Transverse colon (tissue), 4 donors: ENCODE measurements at regions not wholly inside any gene's neighbourhood (a gene's known extent, or its start where the extent isn't known, plus 50 kb on each side); places are given as distances from the start of the nearest gene placed in this dataset.
A peak's percentile ranks its signal among the peaks of the same experiment; 100 is the strongest.

Experiments
- DNase-seq: peaks from one replicate; pipeline ENCODE4 v3.0.0-alpha.2; 2019
- H3K27ac ChIP-seq, 4 donors: fragments of 200-600 bp; sonication (generic); 2 replicates each; pipeline ENCODE4 v1.5.1; 2016 to 2018; ENCODE audit warnings: inconsistent platforms in 4 of 4
- H3K27me3 ChIP-seq: fragments of 200-600 bp; sonication (generic); 2 replicates; pipeline ENCODE4 v1.5.1; 2017; ENCODE audit warnings: inconsistent platforms
- H3K36me3 ChIP-seq, 4 donors: fragments of 200-600 bp; sonication (generic); 2 replicates each; pipeline ENCODE4 v1.5.1; 2017 to 2019; ENCODE audit warnings: inconsistent platforms in 4 of 4
- H3K4me1 ChIP-seq, 4 donors: fragments of 200-600 bp; sonication (generic); 2 replicates each; pipeline ENCODE4 v1.5.1; 2017 to 2020; ENCODE audit warnings: inconsistent platforms in 4 of 4
- H3K4me3 ChIP-seq, 4 donors: fragments of 200-600 bp; sonication (generic); 1 replicate in 1 of 4; 2 replicates in 3 of 4; pipeline versions ENCODE4 v1.5.1 to v1.6.1; 2017 to 2019; ENCODE audit warnings: inconsistent platforms in 4 of 4
- H3K9me3 ChIP-seq, 2 donors: fragments of 200-600 bp; sonication (generic); 2 replicates each; pipeline ENCODE4 v1.5.1; 2017 to 2019; ENCODE audit warnings: inconsistent platforms in 2 of 2
- CTCF ChIP-seq, 5 experiments: fragments of 200-600 bp in 3 of 5; fragments of 450-650 bp in 2 of 5; sonication (generic) in 3 of 5; IDR thresholded peaks; 1 replicate in 2 of 5; 2 replicates in 3 of 5; pipeline ENCODE4 v1.5.1; 2016 to 2017; ENCODE audit warnings: antibody characterized with exemption in 5 of 5, inconsistent platforms in 3 of 5, mild to moderate bottlenecking in 2 of 5, moderate library complexity in 1 of 5
- EP300 ChIP-seq: sonication (generic); formaldehyde crosslinking; IDR thresholded peaks from one replicate; pipeline ENCODE4 v1.6.1; 2017; ENCODE audit warnings: antibody characterized with exemption, low read depth
- POLR2A ChIP-seq: fragments of 450-650 bp; IDR thresholded peaks from one replicate; pipeline ENCODE4 v1.6.1; 2016; ENCODE audit warnings: antibody characterized with exemption, mild to moderate bottlenecking, moderate library complexity
- POLR2AphosphoS5 ChIP-seq, 3 donors: sonication (generic); formaldehyde crosslinking; IDR thresholded peaks; one replicate each; pipeline ENCODE4 v1.6.1; 2016; ENCODE audit warnings: antibody characterized with exemption in 3 of 3
- WGBS, 2 donors: methylation state at CpG; one replicate each; pipeline ENCODE4 v1.1.5; 2018; ENCODE audit warnings: low coverage in 1 of 2; 5-methylcytosine and 5-hydroxymethylcytosine counted together
- in situ Hi-C, 4 donors: fragments of 200-750 bp; cut with MboI; loops; one replicate each; pipeline versions ENCODE4 v1.15.0 to v1.15.1; 2017; ENCODE audit warnings: low sequenced_read_pairs in 3 of 4, low pct_ligation_motif_present in 1 of 4, low pct_unique_long_range_greater_than_20kb in 1 of 4
- intact Hi-C: fragments of 100-400 bp; cut with DNase I; formaldehyde crosslinking; loops from one replicate; pipeline ENCODE4 v1.15.1; 2023; ENCODE audit warnings: low total_unique reads
- small RNA-seq, 4 donors: library from RNA; depleted of rRNA; stranded (forward); fragments of <200 nt; gene quantifications; one replicate each; pipeline ENCODE3, GENCODE V24; 2016

GRCh38 chr9:87443461-87443860, 54.2 kb upstream of the DAPK1 start:
- no peaks in the 10 kb centered on the region for H3K27me3 ChIP-seq
- no peaks in the 10 kb centered on the region for H3K36me3 ChIP-seq
- no peaks in the 10 kb centered on the region for H3K9me3 ChIP-seq
- no peak for DNase-seq
- no peak overlapping the region for H3K27ac ChIP-seq
- TF ChIP-seq EP300: no peak
- TF ChIP-seq POLR2A: no peak
- TF ChIP-seq CTCF (IDR thresholded peaks at IDR 0.05): no peak
- TF ChIP-seq POLR2AphosphoS5 (IDR thresholded peaks at IDR 0.05): no peak
- intact Hi-C loops: no loop called here
- WGBS, 2 donors: 70 to 91% methylated on average over 3 of the region's 3 CpGs
- H3K4me1 ChIP-seq: no peaks in the 10 kb centered on the region
- in situ Hi-C loops: no loop called here
- H3K4me3 ChIP-seq: no peak overlapping the region

GRCh38 chr9:87445646-87446045, 52.0 kb upstream of the DAPK1 start:
- Histone ChIP-seq H3K27ac (no peak overlapping the region), H3K27me3 (no peaks in the 10 kb centered on the region), H3K36me3 (no peaks in the 10 kb centered on the region), H3K9me3 (no peaks in the 10 kb centered on the region), H3K4me1 (no peaks in the 10 kb centered on the region), H3K4me3 (no peak overlapping the region)
- TF ChIP-seq POLR2AphosphoS5 (IDR thresholded peaks at IDR 0.05): no peak
- no peak for TF ChIP-seq EP300
- TF ChIP-seq CTCF (IDR thresholded peaks at IDR 0.05): no peak
- TF ChIP-seq POLR2A: no peak
- whole genome bisulfite sequencing, 2 donors: 38 to 69% methylated on average over 2 to 5 of the region's 5 CpGs
- in situ Hi-C loops: no loop called here
- intact Hi-C loops: no loop called here
- peak; percentile 30 for DNase-seq

- no peaks in the 10 kb centered on the region for H3K36me3 ChIP-seq
- no peaks in the 10 kb centered on the region for H3K9me3 ChIP-seq
- no peaks in the 10 kb centered on the region for H3K27me3 ChIP-seq
- no peaks in the 10 kb centered on the region for H3K4me1 ChIP-seq
- no peak overlapping the region for H3K27ac ChIP-seq
- intact Hi-C loops: no loop called here
- WGBS, 2 donors: 81 to 83% methylated on average over 3 to 4 of the region's 4 CpGs
- no peak overlapping the region for H3K4me3 ChIP-seq
- no peak for TF ChIP-seq EP300
- TF ChIP-seq POLR2A: no peak
- no peak for TF ChIP-seq POLR2AphosphoS5 (IDR thresholded peaks at IDR 0.05)
- no peak for TF ChIP-seq CTCF (IDR thresholded peaks at IDR 0.05)
- in situ Hi-C loops: no loop called here
- DNase-seq: no peak
Observed at GRCh38 chr9:87446527-87446926, 51.1 kb upstream of the DAPK1 start.

GRCh38 chr9:87447547-87448432, 49.9 kb upstream of the DAPK1 start:
- Histone ChIP-seq H3K9me3 (no peaks in the 10 kb centered on the region), H3K27ac (no peak overlapping the region), H3K27me3 (no peaks in the 10 kb centered on the region), H3K4me3 (no peak overlapping the region), H3K36me3 (no peaks in the 10 kb centered on the region), H3K4me1 (no peaks in the 10 kb centered on the region)
- in situ Hi-C loops (no loop called here), intact Hi-C loops (no loop called here)
- TF ChIP-seq POLR2A (no peak), CTCF (IDR thresholded peaks at IDR 0.05) (no peak), POLR2AphosphoS5 (IDR thresholded peaks at IDR 0.05) (no peak), EP300 (no peak)
- DNase-seq: no peak
- 53 to 76% methylated on average over 3 to 11 of the region's 11 CpGs for WGBS, 2 donors

Small RNA genes in the stretch of these regions (small RNA-seq; reads per million reads assigned to genes)
- 0 reads per million in 4 donors for gene AL353752.1
- 0 reads per million in 4 donors for gene RF00568
